ENCODE measurements at regions not wholly inside any gene's neighbourhood (a gene's known extent, or its start where the extent isn't known, plus 50 kb on each side); places are given as distances from the start of the nearest gene placed in this dataset.
"Not testable (repeated sequence)": the region's sequence is repeated elsewhere in the genome, so short reads cannot be mapped to it uniquely, and the experiment has no call there.

DNA sequence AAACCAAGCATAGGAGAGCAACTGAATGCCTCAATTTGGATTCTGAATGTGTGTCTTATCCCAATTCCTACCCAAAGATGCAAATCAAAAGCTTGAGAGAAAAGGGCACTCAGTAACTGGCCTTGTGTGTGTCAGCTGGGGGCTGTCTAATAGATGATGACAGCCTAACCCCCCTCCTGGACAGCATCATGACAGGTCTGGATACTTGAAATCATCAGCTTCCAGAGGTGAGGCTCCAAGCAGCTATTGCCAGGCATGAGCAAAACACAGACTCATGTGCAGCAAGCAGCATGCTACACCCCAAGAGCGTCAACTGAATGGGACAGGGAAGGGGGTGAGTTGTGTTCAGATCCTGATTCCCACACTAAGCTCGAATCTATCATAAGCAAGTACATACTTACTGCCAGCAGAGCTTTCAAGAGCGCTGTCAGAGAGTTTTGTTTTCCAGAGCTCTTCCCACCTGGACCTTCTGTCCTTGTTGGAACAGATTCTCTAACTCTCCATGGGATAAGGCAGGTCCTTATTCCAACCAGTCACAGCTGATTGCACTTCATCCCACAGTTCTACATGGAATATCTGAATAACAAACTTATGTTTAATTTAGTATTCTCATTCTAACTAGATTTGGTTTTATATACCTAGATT is 467.5 kb downstream of the DTWD2 start:
- no peaks in the 10 kb centered on the region for H3K4me1 ChIP-seq (replicated peaks in 1 of 2)
- H3K4me3 ChIP-seq, result no peak overlapping the region
- no peak overlapping the region for H3K27ac ChIP-seq
- 43 to 100% (median 67%) methylated on average over 1 to 3 of the region's 3 CpGs; no CpG with 5 or more reads in 5 of the 10 experiments for WGBS, 10 experiments
- ATAC-seq (replicated peaks in 6 of 8), result no peak
- in situ Hi-C loops (cut with MboI; ENCODE audit: low pct_unique_long_range_greater_than_20kb in 2 of 9, low sequenced_read_pairs in 9 of 9, unreplicated experiment in 9 of 9), result no loop called here

GRCh38 chr5:118519466-118519865 is 468.9 kb downstream of the DTWD2 start:
- no peak for ATAC-seq (replicated peaks in 6 of 8)
- in situ Hi-C loops (cut with MboI; ENCODE audit: low pct_unique_long_range_greater_than_20kb in 2 of 9, low sequenced_read_pairs in 9 of 9, unreplicated experiment in 9 of 9), result no loop called here
- no peak overlapping the region for H3K4me3 ChIP-seq

DNA sequence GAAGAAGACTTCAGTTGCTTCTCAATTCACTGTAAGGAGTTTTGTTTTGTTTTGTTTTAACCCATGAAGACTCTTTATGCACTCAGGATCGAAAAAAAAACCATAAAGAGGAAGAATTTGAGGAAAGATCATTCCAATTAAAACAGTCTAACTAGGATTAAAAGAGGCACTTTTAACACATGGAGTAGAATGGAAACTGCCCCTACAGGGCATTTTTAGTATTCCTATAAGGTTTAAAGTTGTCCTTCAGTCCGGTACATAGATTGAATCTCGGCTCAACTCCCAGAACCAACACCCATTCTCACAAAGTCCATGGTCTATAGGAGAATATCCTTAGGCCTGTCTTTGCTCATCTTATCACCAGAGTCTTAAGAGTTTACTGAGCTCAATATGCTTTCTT is 469.6 kb downstream of the DTWD2 start:
- ATAC-seq (replicated peaks in 6 of 8), result no peak
- Histone ChIP-seq H3K4me3 (no peak overlapping the region), H3K4me1 (replicated peaks in 1 of 2) (no peaks in the 10 kb centered on the region), H3K27ac (no peak overlapping the region)
- 22 to 97% (median 83%) methylated on average over 1 to 3 of the region's 3 CpGs; no CpG with 5 or more reads in 1 of the 10 experiments for WGBS, 10 experiments
- in situ Hi-C loops (cut with MboI; ENCODE audit: low pct_unique_long_range_greater_than_20kb in 2 of 9, low sequenced_read_pairs in 9 of 9, unreplicated experiment in 9 of 9), result no loop called here

More at GRCh38 chr5:118519466-118519865, 468.9 kb downstream of the DTWD2 start:
- no peaks in the 10 kb centered on the region for H3K4me1 ChIP-seq (replicated peaks in 1 of 2)
- no peak overlapping the region for H3K27ac ChIP-seq
- 0 to 100% (median 71%) methylated on average over 1 of the region's 1 CpG; no CpG with 5 or more reads in 3 of the 10 experiments for WGBS, 10 experiments

DNA sequence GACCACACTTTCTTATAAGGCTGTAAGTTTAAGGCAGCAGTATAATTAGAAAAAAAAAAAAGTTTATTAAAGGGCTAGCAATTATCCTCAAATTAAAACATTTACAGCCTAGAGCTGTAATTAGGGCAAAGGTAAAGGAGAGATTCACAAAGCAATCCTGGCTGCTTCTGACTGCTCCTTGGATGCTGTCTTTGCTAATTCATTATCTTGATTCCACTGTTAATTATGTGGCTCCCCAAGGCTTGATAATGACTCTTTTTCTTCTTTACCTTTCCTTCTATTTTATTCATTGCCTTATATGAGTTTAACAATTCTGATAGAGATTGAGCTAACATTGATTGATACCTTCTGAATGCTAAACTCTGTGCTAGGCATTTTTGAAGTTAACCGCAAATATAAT is 476.5 kb downstream of the DTWD2 start:
- H3K27ac ChIP-seq, result no peak overlapping the region
- 89 to 100% (median 100%) methylated on average over 1 of the region's 1 CpG; no CpG with 5 or more reads in 3 of the 10 experiments for WGBS, 10 experiments
- peaks cover 0 to 3% of the 10 kb centered on the region in 2 donors for H3K4me1 ChIP-seq (replicated peaks in 1 of 2)
- ATAC-seq (replicated peaks in 6 of 8), result no peak
- H3K4me3 ChIP-seq, result no peak overlapping the region
- in situ Hi-C loops (cut with MboI; ENCODE audit: low pct_unique_long_range_greater_than_20kb in 2 of 9, low sequenced_read_pairs in 9 of 9, unreplicated experiment in 9 of 9), result no loop called here

GRCh38 chr5:118506217-118506852 is 482.0 kb downstream of the DTWD2 start:
- ATAC-seq (replicated peaks in 6 of 8), result peak in 3 of 8 experiments; percentile 66 to 91 (median 81)
- in situ Hi-C loops (cut with MboI; ENCODE audit: low pct_unique_long_range_greater_than_20kb in 2 of 9, low sequenced_read_pairs in 9 of 9, unreplicated experiment in 9 of 9), result no loop called here
- no peak overlapping the region for H3K4me3 ChIP-seq
- WGBS, 10 experiments, result 0 to 93% (median 50%) methylated on average over 1 to 3 of the region's 4 CpGs; no CpG with 5 or more reads in 1 of the 10 experiments
- H3K27ac ChIP-seq, result no peak overlapping the region
- peaks cover 0 to 3% of the 10 kb centered on the region in 2 donors for H3K4me1 ChIP-seq (replicated peaks in 1 of 2)

DNA sequence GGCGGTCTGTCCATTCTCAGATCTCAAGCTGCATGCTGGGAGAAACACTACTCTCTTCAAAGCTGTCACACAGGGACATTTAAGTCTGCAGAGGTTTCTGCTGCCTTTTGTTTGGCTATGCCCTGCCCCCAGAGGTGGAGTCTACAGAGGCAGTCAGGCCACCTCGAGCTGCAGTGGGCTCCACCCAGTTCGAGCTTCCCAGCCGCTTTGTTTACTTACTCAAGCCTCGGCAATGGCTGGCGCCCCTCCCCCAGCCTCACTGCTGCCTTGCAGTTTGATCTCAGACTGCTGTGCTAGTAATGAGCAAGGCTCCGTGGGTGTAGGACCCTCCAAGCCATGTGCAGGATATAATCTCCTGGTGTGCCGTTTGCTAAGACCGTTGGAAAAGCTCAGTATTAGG is 486.1 kb downstream of the DTWD2 start:
- ATAC-seq (replicated peaks in 6 of 8); H3K4me1 ChIP-seq (replicated peaks in 1 of 2); H3K27ac ChIP-seq; H3K4me3 ChIP-seq; in situ Hi-C loops (cut with MboI; ENCODE audit: low pct_unique_long_range_greater_than_20kb in 2 of 9, low sequenced_read_pairs in 9 of 9, unreplicated experiment in 9 of 9): not testable (repeated sequence)
- WGBS, 10 experiments, result 53 to 100% (median 89%) methylated on average over 1 to 3 of the region's 9 CpGs; no CpG with 5 or more reads in 6 of the 10 experiments

DNA sequence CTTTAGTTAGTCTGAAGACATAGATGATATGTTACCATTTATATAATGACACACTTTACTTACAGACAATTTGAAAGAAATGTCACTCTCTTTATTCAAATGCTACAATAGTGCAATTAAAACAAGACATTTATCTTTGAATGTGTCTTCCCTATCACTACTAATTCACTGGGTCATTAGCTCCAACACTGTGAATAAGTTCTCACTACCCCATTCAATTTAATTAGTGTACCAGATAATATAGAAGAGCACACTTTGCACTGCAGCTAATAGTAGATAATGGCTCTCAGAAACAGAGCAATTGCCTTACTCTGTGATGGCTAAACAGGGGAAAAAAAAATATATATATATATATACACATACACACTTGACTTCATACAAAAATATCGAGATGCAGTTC is 497.0 kb downstream of the DTWD2 start:
- Histone ChIP-seq H3K4me3 (no peak overlapping the region), H3K27ac (no peak overlapping the region), H3K4me1 (replicated peaks in 1 of 2) (no peaks in the 10 kb centered on the region)
- in situ Hi-C loops (cut with MboI; ENCODE audit: low pct_unique_long_range_greater_than_20kb in 2 of 9, low sequenced_read_pairs in 9 of 9, unreplicated experiment in 9 of 9), result no loop called here
- WGBS, 10 experiments, result 0 to 89% (median 69%) methylated on average over 1 of the region's 1 CpG; no CpG with 5 or more reads in 2 of the 10 experiments
- ATAC-seq (replicated peaks in 6 of 8), result peak in 1 of 8 experiments; percentile 66

DNA sequence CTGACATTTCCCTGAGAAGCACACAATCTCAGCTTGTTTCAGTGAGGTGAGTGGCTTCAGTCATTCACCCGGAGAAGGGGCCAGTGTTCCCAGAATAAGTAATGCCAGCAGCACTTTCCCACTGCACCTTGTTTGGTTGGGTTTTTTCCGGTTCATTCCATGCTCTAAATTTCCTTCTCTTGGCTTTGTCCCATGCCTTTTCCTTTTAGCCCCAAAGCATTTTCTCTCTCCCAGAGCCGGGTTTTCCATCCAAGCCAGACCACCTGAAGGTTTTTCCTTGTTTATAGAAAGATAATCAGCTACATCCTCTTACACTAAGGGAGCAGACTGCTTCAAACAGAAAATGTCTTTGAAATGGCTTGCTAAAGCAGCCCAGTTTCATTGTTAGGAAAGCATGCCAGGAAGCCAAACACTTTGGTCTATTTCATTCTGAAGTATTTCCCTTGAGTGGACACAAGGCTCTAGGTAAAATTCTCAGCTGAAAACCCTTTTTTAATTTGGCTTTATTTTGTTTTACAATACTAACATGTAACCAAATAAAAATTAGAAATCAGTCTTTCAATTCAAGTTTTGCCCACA is 501.6 kb downstream of the DTWD2 start:
- 14 to 100% (median 73%) methylated on average over 1 to 3 of the region's 3 CpGs; no CpG with 5 or more reads in 2 of the 10 experiments for WGBS, 10 experiments
- in situ Hi-C loops (cut with MboI; ENCODE audit: low pct_unique_long_range_greater_than_20kb in 2 of 9, low sequenced_read_pairs in 9 of 9, unreplicated experiment in 9 of 9), result no loop called here
- Histone ChIP-seq H3K4me3 (no peak overlapping the region), H3K4me1 (replicated peaks in 1 of 2) (no peaks in the 10 kb centered on the region), H3K27ac (no peak overlapping the region)
- no peak for ATAC-seq (replicated peaks in 6 of 8)

GRCh38 chr5:118479285-118479684 is 509.1 kb downstream of the DTWD2 start:
- in situ Hi-C loops (cut with MboI; ENCODE audit: low pct_unique_long_range_greater_than_20kb in 2 of 9, low sequenced_read_pairs in 9 of 9, unreplicated experiment in 9 of 9), result no loop called here
- no peak overlapping the region for H3K27ac ChIP-seq
- 40 to 100% (median 96%) methylated on average over 1 to 2 of the region's 2 CpGs; no CpG with 5 or more reads in 4 of the 10 experiments for WGBS, 10 experiments
- no peaks in the 10 kb centered on the region for H3K4me1 ChIP-seq (replicated peaks in 1 of 2)
- no peak overlapping the region for H3K4me3 ChIP-seq
- no peak for ATAC-seq (replicated peaks in 6 of 8)

DNA sequence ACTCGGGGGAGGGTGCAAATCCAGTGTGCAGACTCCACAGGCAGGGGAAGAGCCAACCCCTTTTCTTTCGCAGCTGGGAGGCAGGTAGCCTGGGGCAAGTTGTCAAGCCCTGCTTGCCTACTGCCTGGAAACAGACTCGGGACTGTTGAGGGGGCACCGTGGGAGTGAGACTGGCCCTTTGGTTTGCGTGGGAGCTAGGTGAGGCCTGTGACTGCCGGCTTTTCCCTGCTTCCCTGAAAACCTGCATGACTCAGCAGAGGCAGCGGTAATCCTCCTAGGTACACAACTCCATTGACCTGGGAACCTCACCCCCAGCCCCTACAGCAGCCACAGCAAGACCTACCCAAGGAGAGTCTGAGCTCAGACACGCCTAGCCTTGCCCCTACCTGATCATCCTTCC is 509.5 kb downstream of the DTWD2 start:
- Histone ChIP-seq H3K27ac (no peak overlapping the region), H3K4me1 (replicated peaks in 1 of 2) (no peaks in the 10 kb centered on the region), H3K4me3 (no peak overlapping the region)
- no peak for ATAC-seq (replicated peaks in 6 of 8)
- 0 to 100% (median 80%) methylated on average over 1 to 4 of the region's 8 CpGs; no CpG with 5 or more reads in 1 of the 10 experiments for whole genome bisulfite sequencing, 10 experiments
- in situ Hi-C loops (cut with MboI; ENCODE audit: low pct_unique_long_range_greater_than_20kb in 2 of 9, low sequenced_read_pairs in 9 of 9, unreplicated experiment in 9 of 9), result no loop called here

DNA sequence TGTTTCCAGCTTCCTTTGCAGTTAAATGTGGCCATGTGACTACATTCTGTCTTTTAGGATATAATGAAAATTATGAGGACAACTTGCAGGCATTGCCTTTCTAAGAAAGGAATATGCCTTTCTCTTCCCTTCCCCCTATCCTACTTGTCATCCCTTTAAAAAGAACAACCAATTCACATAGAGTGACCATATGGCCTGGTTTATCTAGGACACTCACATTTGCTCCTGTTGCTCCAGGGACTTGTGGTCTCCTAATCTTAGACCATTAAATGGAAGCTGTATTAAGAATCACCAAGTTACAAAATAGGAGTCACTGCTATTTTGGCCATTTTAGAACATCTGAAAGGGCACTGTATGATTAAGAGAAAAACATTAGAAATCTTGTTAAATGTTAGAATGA is 520.3 kb downstream of the DTWD2 start:
- no peak for ATAC-seq (replicated peaks in 6 of 8)
- H3K27ac ChIP-seq, result no peak overlapping the region
- no peaks in the 10 kb centered on the region for H3K4me1 ChIP-seq (replicated peaks in 1 of 2)
- no peak overlapping the region for H3K4me3 ChIP-seq
- in situ Hi-C loops (cut with MboI; ENCODE audit: low pct_unique_long_range_greater_than_20kb in 2 of 9, low sequenced_read_pairs in 9 of 9, unreplicated experiment in 9 of 9), result no loop called here

DNA sequence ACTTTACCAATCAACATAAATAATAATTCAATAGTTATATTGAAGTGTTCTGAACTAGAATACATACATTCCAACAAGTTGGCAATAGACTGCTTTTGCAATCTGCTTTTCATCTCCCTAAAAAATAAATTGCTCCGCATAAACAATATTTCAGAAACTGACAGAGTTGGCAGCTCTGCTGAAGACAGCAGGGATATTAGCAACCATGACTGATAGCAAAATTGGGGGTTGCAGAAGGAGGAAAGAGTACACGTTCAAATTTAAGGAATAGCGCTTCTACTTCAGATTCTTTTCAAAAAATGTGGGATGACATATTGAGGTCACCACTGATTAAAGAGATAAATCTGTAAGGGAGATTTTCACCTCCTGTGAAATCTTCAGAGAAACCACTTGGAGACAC is 521.2 kb downstream of the DTWD2 start:
- no peak overlapping the region for H3K4me3 ChIP-seq
- WGBS, 10 experiments, result 30 to 100% (median 72%) methylated on average over 1 to 3 of the region's 3 CpGs
- H3K27ac ChIP-seq, result no peak overlapping the region
- H3K4me1 ChIP-seq (replicated peaks in 1 of 2), result no peaks in the 10 kb centered on the region
- ATAC-seq (replicated peaks in 6 of 8), result no peak
- in situ Hi-C loops (cut with MboI; ENCODE audit: low pct_unique_long_range_greater_than_20kb in 2 of 9, low sequenced_read_pairs in 9 of 9, unreplicated experiment in 9 of 9), result no loop called here

DNA sequence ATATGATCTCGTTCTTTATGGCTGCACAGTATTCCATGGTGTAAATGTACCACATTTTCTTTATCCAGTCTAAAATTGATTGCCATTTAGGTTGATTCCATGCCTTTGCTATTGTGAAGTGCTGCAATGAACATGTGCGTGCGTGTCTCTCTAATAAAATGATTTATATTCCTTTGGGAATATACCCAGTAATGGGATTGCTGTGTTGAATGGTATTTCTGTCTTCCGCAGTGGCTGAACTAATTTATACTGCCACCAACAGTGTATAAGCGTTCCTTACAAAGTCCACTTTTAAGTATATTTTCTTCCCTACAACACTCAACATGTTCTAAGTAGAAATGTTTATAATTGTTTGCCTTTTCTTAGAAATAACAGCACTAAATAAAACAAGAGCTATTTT is 521.9 kb downstream of the DTWD2 start:
- 53 to 100% (median 68%) methylated on average over 1 to 5 of the region's 5 CpGs for WGBS, 10 experiments
- in situ Hi-C loops (cut with MboI; ENCODE audit: low pct_unique_long_range_greater_than_20kb in 2 of 9, low sequenced_read_pairs in 9 of 9, unreplicated experiment in 9 of 9), result no loop called here
- peaks cover 0 to under 1% of the 10 kb centered on the region in 2 donors for H3K4me1 ChIP-seq (replicated peaks in 1 of 2)
- no peak overlapping the region for H3K4me3 ChIP-seq
- H3K27ac ChIP-seq, result no peak overlapping the region
- peak in 5 of 8 experiments; percentile 51 to 72 (median 62) for ATAC-seq (replicated peaks in 6 of 8)

Data from motor neuron (in vitro differentiated cells).